Endothelial cell of umbilical vein (primary cell): ENCODE measurements at regions not wholly inside any gene's neighbourhood (a gene's known extent, or its start where the extent isn't known, plus 50 kb on each side); places are given as distances from the start of the nearest gene placed in this dataset.

Experiments
- BruUV-seq: library from RNA; stranded (reverse); fragments of 400-500 nt; replicated peaks from 2 replicates; lab custom pipeline; 2021; lab: Mats Ljungman, UMichigan
- CTCF ChIA-PET: fragments of 300-600, 350-600 bp; sonication (Branson Sonifier 250); formaldehyde crosslinking; loops from one replicate; lab custom pipeline; 2021; ENCODE audit warnings: antibody characterized with exemption, inconsistent platforms; lab: Charles Lee
- POLR2A ChIA-PET: fragments of 300-600, 350-600 bp; sonication (Branson Sonifier 250); formaldehyde crosslinking; loops from one replicate; lab custom pipeline; 2021; ENCODE audit warnings: antibody characterized with exemption, inconsistent platforms; lab: Charles Lee
- DNase-seq: peaks from one replicate; pipeline ENCODE4 v3.0.0-alpha.2; 2011; ENCODE audit warnings: low read depth, low spot score
- FAIRE-seq: peaks from 2 replicates; lab custom pipeline; 2011; peaks lifted over from hg19 to GRCh38; lab: Jason Lieb, UNC
- H2AFZ ChIP-seq: 2 replicates; pipeline ENCODE4 v1.6.0; 2012; ENCODE audit warnings: low read depth, low read length, control low read depth, inconsistent platforms
- H3K27ac ChIP-seq: 2 replicates; pipeline ENCODE4 v1.5.1; 2011; ENCODE audit warnings: low read depth, mild to moderate bottlenecking, control low read depth, low read length, moderate library complexity; ENCODE audit not compliant: insufficient read depth
- H3K27me3 ChIP-seq, 2 experiments: 2 replicates each; pipeline versions ENCODE4 v1.6.0 to v1.6.1; 2011; ENCODE audit warnings: low read length in 2 of 2, mixed read lengths in 1 of 2; ENCODE audit not compliant: control insufficient read depth in 2 of 2, insufficient read depth in 2 of 2
- H3K36me3 ChIP-seq, 2 experiments: 2 replicates in 1 of 2; 3 replicates in 1 of 2; pipeline ENCODE4 v1.5.1; 2011; ENCODE audit warnings: low read length in 2 of 2, mild to moderate bottlenecking in 1 of 2, moderate library complexity in 1 of 2; ENCODE audit not compliant: control insufficient read depth in 2 of 2, insufficient read depth in 2 of 2; ENCODE audit errors: extremely low read depth in 1 of 2
- H3K4me1 ChIP-seq: 3 replicates; pipeline ENCODE4 v1.5.1; 2011; ENCODE audit warnings: mild to moderate bottlenecking, low read length; ENCODE audit not compliant: control insufficient read depth, insufficient read depth; ENCODE audit errors: extremely low read depth
- H3K4me2 ChIP-seq: 2 replicates; pipeline ENCODE4 v1.6.1; 2011; ENCODE audit warnings: low read length, control low read depth, mixed read lengths; ENCODE audit not compliant: insufficient read depth
- H3K4me3 ChIP-seq, 3 experiments: fragments of 200-600 bp in 1 of 3; sonication (generic), shearing (Covaris generic) in 1 of 3; replicated peaks in 1 of 3; 2 replicates each; pipeline ENCODE4 v1.5.1; 2011 to 2016; ENCODE audit warnings: control low read depth in 3 of 3, low read length in 3 of 3, mild to moderate bottlenecking in 2 of 3, inconsistent platforms in 1 of 3, low read depth in 1 of 3, moderate library complexity in 1 of 3; ENCODE audit not compliant: insufficient read depth in 1 of 3
- H3K79me2 ChIP-seq: 2 replicates; pipeline ENCODE4 v1.6.0; 2012; ENCODE audit warnings: low read length, inconsistent platforms; ENCODE audit not compliant: control insufficient read depth, insufficient read depth
- H3K9ac ChIP-seq: replicated peaks from 2 replicates; pipeline ENCODE3; 2011; ENCODE audit warnings: low read length, control low read depth; ENCODE audit not compliant: insufficient read depth; ENCODE audit errors: extremely low read depth
- H3K9me1 ChIP-seq: replicated peaks from 3 replicates; pipeline ENCODE4 v1.6.0; 2011; ENCODE audit warnings: mild to moderate bottlenecking, low read length; ENCODE audit not compliant: control insufficient read depth, insufficient read depth; ENCODE audit errors: extremely low read depth
- H3K9me3 ChIP-seq: replicated peaks from 2 replicates; pipeline ENCODE4 v1.5.1; 2012; ENCODE audit warnings: low read length, inconsistent platforms; ENCODE audit not compliant: control insufficient read depth, insufficient read depth
- H4K20me1 ChIP-seq: replicated peaks from 2 replicates; pipeline ENCODE3; 2011; ENCODE audit warnings: mild to moderate bottlenecking, low read length; ENCODE audit not compliant: control insufficient read depth, insufficient read depth; ENCODE audit errors: extremely low read depth
- EZH2 ChIP-seq: IDR thresholded peaks from 2 replicates; pipeline ENCODE4 v1.6.1; 2012; ENCODE audit warnings: borderline replicate concordance, low read depth, mild to moderate bottlenecking, moderate library complexity, low read length, inconsistent platforms; ENCODE audit not compliant: severe bottlenecking
- MYC ChIP-seq: IDR thresholded peaks from one replicate; pipeline ENCODE4 v1.6.1; 2011; ENCODE audit warnings: mild to moderate bottlenecking, low read depth, low read length
- dilution Hi-C: fragments of 300-500 bp; cut with MboI; formaldehyde crosslinking; loops from one replicate; pipeline ENCODE4 v1.15.0; 2019; ENCODE audit warnings: low sequenced_read_pairs; ENCODE audit not compliant: extremely low pct_ligation_motif_present
- intact Hi-C: fragments of 100-400 bp; cut with micrococcal nuclease; formaldehyde crosslinking; loops from one replicate; pipeline ENCODE4 v1.10.0; 2022
- TF ChIP-seq, protein P1 (sequence below): IDR thresholded peaks from 2 replicates; pipeline ENCODE4 v1.6.1; 2011; ENCODE audit not compliant: insufficient read depth, insufficient read length

DNA sequence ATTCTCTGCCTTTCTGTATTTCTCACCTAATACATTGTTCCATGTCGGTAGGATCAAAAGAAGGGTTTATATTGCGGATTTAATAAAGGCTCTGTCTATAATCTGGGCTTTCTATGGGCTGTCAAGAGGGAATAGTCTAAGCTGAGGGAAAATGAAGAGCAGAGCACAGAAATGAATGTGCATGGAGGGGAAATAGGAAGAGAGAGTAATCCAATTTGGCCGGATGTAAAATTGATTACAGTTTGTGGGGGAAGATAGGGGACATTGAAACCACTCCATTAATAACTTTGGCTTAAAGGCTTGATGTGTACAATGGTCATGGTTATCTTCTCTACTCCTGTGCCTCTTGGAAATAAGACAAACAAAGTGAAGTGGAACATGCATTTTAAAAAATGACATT lies 334.2 kb upstream of the CDH8 start:
- H3K27me3 ChIP-seq, result no peaks in the 10 kb centered on the region
- no peaks in the 10 kb centered on the region for H4K20me1 ChIP-seq
- H3K9me3 ChIP-seq, result peaks cover 2% of the 10 kb centered on the region
- CTCF ChIA-PET, result no interaction called here
- DNase-seq (no peak), FAIRE-seq (no peak)
- H3K27ac ChIP-seq, result no peak overlapping the region
- no peak overlapping the region for H3K4me2 ChIP-seq
- no TSS peak for BruUV-seq
- H3K9ac ChIP-seq, result no peak overlapping the region
- no peaks in the 10 kb centered on the region for H3K79me2 ChIP-seq
- POLR2A ChIA-PET, result no interaction called here
- dilution Hi-C loops, result no loop called here
- intact Hi-C loops, result no loop called here
- H3K36me3 ChIP-seq, result no peaks in the 10 kb centered on the region
- H3K9me1 ChIP-seq, result no peaks in the 10 kb centered on the region
- no peak overlapping the region for H2AFZ ChIP-seq
- no peaks in the 10 kb centered on the region for H3K4me1 ChIP-seq
- no peak overlapping the region for H3K4me3 ChIP-seq
- TF ChIP-seq, protein P1, sequence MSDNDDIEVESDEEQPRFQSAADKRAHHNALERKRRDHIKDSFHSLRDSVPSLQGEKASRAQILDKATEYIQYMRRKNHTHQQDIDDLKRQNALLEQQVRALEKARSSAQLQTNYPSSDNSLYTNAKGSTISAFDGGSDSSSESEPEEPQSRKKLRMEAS, result no peak

GRCh38 chr16:62363501-62363900 lies 327.3 kb upstream of the CDH8 start:
- H3K9me1 ChIP-seq, result no peaks in the 10 kb centered on the region
- no peaks in the 10 kb centered on the region for H3K27me3 ChIP-seq
- H3K4me1 ChIP-seq, result no peaks in the 10 kb centered on the region
- dilution Hi-C loops, result no loop called here
- ChIA-PET POLR2A (no interaction called here), CTCF (no interaction called here)
- H3K79me2 ChIP-seq, result no peaks in the 10 kb centered on the region
- intact Hi-C loops, result no loop called here
- peaks cover 5% of the 10 kb centered on the region for H3K9me3 ChIP-seq
- DNase-seq (no peak), FAIRE-seq (no peak)
- TF ChIP-seq, protein P1, result no peak
- no peak for TF ChIP-seq MYC
- no peak for TF ChIP-seq EZH2
- H2AFZ ChIP-seq, result no peak overlapping the region
- BruUV-seq, result no TSS peak
- no peak overlapping the region for H3K9ac ChIP-seq
- no peak overlapping the region for H3K4me2 ChIP-seq
- no peak overlapping the region for H3K4me3 ChIP-seq
- H4K20me1 ChIP-seq, result no peaks in the 10 kb centered on the region
- H3K36me3 ChIP-seq, result no peaks in the 10 kb centered on the region
- no peak overlapping the region for H3K27ac ChIP-seq
